Endothelial cell of umbilical vein (primary cell): ENCODE measurements at regions not wholly inside any gene's neighbourhood (a gene's known extent, or its start where the extent isn't known, plus 50 kb on each side); places are given as distances from the start of the nearest gene placed in this dataset.

ENCODE experiments used
- BruUV-seq: library from RNA; stranded (reverse); fragments of 400-500 nt; replicated peaks from 2 replicates; lab custom pipeline; 2021; lab: Mats Ljungman, UMichigan
- CTCF ChIA-PET: fragments of 300-600, 350-600 bp; sonication (Branson Sonifier 250); formaldehyde crosslinking; loops from one replicate; lab custom pipeline; 2021; ENCODE audit warnings: antibody characterized with exemption, inconsistent platforms; lab: Charles Lee
- POLR2A ChIA-PET: fragments of 300-600, 350-600 bp; sonication (Branson Sonifier 250); formaldehyde crosslinking; loops from one replicate; lab custom pipeline; 2021; ENCODE audit warnings: antibody characterized with exemption, inconsistent platforms; lab: Charles Lee
- DNase-seq: peaks from one replicate; pipeline ENCODE4 v3.0.0-alpha.2; 2011; ENCODE audit warnings: low read depth, low spot score
- FAIRE-seq: peaks from 2 replicates; lab custom pipeline; 2011; peaks lifted over from hg19 to GRCh38; lab: Jason Lieb, UNC
- H2AFZ ChIP-seq: 2 replicates; pipeline ENCODE4 v1.6.0; 2012; ENCODE audit warnings: low read depth, low read length, control low read depth, inconsistent platforms
- H3K27ac ChIP-seq: 2 replicates; pipeline ENCODE4 v1.5.1; 2011; ENCODE audit warnings: low read depth, mild to moderate bottlenecking, control low read depth, low read length, moderate library complexity; ENCODE audit not compliant: insufficient read depth
- H3K27me3 ChIP-seq, 2 experiments: 2 replicates each; pipeline versions ENCODE4 v1.6.0 to v1.6.1; 2011; ENCODE audit warnings: low read length in 2 of 2, mixed read lengths in 1 of 2; ENCODE audit not compliant: control insufficient read depth in 2 of 2, insufficient read depth in 2 of 2
- H3K36me3 ChIP-seq, 2 experiments: 2 replicates in 1 of 2; 3 replicates in 1 of 2; pipeline ENCODE4 v1.5.1; 2011; ENCODE audit warnings: low read length in 2 of 2, mild to moderate bottlenecking in 1 of 2, moderate library complexity in 1 of 2; ENCODE audit not compliant: control insufficient read depth in 2 of 2, insufficient read depth in 2 of 2; ENCODE audit errors: extremely low read depth in 1 of 2
- H3K4me1 ChIP-seq: 3 replicates; pipeline ENCODE4 v1.5.1; 2011; ENCODE audit warnings: mild to moderate bottlenecking, low read length; ENCODE audit not compliant: control insufficient read depth, insufficient read depth; ENCODE audit errors: extremely low read depth
- H3K4me2 ChIP-seq: 2 replicates; pipeline ENCODE4 v1.6.1; 2011; ENCODE audit warnings: low read length, control low read depth, mixed read lengths; ENCODE audit not compliant: insufficient read depth
- H3K4me3 ChIP-seq, 3 experiments: fragments of 200-600 bp in 1 of 3; sonication (generic), shearing (Covaris generic) in 1 of 3; replicated peaks in 1 of 3; 2 replicates each; pipeline ENCODE4 v1.5.1; 2011 to 2016; ENCODE audit warnings: control low read depth in 3 of 3, low read length in 3 of 3, mild to moderate bottlenecking in 2 of 3, inconsistent platforms in 1 of 3, low read depth in 1 of 3, moderate library complexity in 1 of 3; ENCODE audit not compliant: insufficient read depth in 1 of 3
- H3K79me2 ChIP-seq: 2 replicates; pipeline ENCODE4 v1.6.0; 2012; ENCODE audit warnings: low read length, inconsistent platforms; ENCODE audit not compliant: control insufficient read depth, insufficient read depth
- H3K9ac ChIP-seq: replicated peaks from 2 replicates; pipeline ENCODE3; 2011; ENCODE audit warnings: low read length, control low read depth; ENCODE audit not compliant: insufficient read depth; ENCODE audit errors: extremely low read depth
- H3K9me1 ChIP-seq: replicated peaks from 3 replicates; pipeline ENCODE4 v1.6.0; 2011; ENCODE audit warnings: mild to moderate bottlenecking, low read length; ENCODE audit not compliant: control insufficient read depth, insufficient read depth; ENCODE audit errors: extremely low read depth
- H3K9me3 ChIP-seq: replicated peaks from 2 replicates; pipeline ENCODE4 v1.5.1; 2012; ENCODE audit warnings: low read length, inconsistent platforms; ENCODE audit not compliant: control insufficient read depth, insufficient read depth
- H4K20me1 ChIP-seq: replicated peaks from 2 replicates; pipeline ENCODE3; 2011; ENCODE audit warnings: mild to moderate bottlenecking, low read length; ENCODE audit not compliant: control insufficient read depth, insufficient read depth; ENCODE audit errors: extremely low read depth
- CTCF ChIP-seq, 2 donors: IDR thresholded peaks; 1 replicate in 1 of 2; 2 replicates in 1 of 2; pipeline ENCODE4 v1.5.1; 2011; ENCODE audit warnings: low read length in 2 of 2, mild to moderate bottlenecking in 2 of 2, moderate library complexity in 2 of 2, control low read depth in 1 of 2, inconsistent platforms in 1 of 2, low read depth in 1 of 2; ENCODE audit not compliant: insufficient read depth in 1 of 2; ENCODE audit errors: extremely low read depth in 1 of 2
- EZH2 ChIP-seq: IDR thresholded peaks from 2 replicates; pipeline ENCODE4 v1.6.1; 2012; ENCODE audit warnings: borderline replicate concordance, low read depth, mild to moderate bottlenecking, moderate library complexity, low read length, inconsistent platforms; ENCODE audit not compliant: severe bottlenecking
- FOS ChIP-seq: IDR thresholded peaks from 2 replicates; pipeline ENCODE4 v1.6.1; 2011; ENCODE audit warnings: mild to moderate bottlenecking, low read length, moderate library complexity, borderline replicate concordance; ENCODE audit not compliant: insufficient read depth
- GATA2 ChIP-seq: IDR thresholded peaks from 2 replicates; pipeline ENCODE4 v1.7.0; 2011; ENCODE audit warnings: low read depth, mild to moderate bottlenecking, moderate library complexity, mixed read lengths, low read length; ENCODE audit not compliant: insufficient read length, insufficient read depth
- JUN ChIP-seq: IDR thresholded peaks from 2 replicates; pipeline ENCODE4 v1.6.1; 2011; ENCODE audit warnings: borderline replicate concordance, low read depth; ENCODE audit not compliant: insufficient read length, insufficient read depth
- MAX ChIP-seq: IDR thresholded peaks from 2 replicates; pipeline ENCODE4 v1.6.1; 2011; ENCODE audit not compliant: insufficient read depth, insufficient read length
- MYC ChIP-seq: IDR thresholded peaks from one replicate; pipeline ENCODE4 v1.6.1; 2011; ENCODE audit warnings: mild to moderate bottlenecking, low read depth, low read length
- POLR2A ChIP-seq: IDR thresholded peaks from 2 replicates; pipeline ENCODE4 v1.6.1; 2012; ENCODE audit warnings: low read depth, mild to moderate bottlenecking, control low read depth, low read length
- POLR2AphosphoS5 ChIP-seq: IDR thresholded peaks from 2 replicates; pipeline ENCODE4 v1.6.1; 2012; ENCODE audit warnings: low read depth, mild to moderate bottlenecking, control low read depth, low read length, moderate library complexity; ENCODE audit not compliant: insufficient read depth
- dilution Hi-C: fragments of 300-500 bp; cut with MboI; formaldehyde crosslinking; loops from one replicate; pipeline ENCODE4 v1.15.0; 2019; ENCODE audit warnings: low sequenced_read_pairs; ENCODE audit not compliant: extremely low pct_ligation_motif_present
- intact Hi-C: fragments of 100-400 bp; cut with micrococcal nuclease; formaldehyde crosslinking; loops from one replicate; pipeline ENCODE4 v1.10.0; 2022

DNA sequence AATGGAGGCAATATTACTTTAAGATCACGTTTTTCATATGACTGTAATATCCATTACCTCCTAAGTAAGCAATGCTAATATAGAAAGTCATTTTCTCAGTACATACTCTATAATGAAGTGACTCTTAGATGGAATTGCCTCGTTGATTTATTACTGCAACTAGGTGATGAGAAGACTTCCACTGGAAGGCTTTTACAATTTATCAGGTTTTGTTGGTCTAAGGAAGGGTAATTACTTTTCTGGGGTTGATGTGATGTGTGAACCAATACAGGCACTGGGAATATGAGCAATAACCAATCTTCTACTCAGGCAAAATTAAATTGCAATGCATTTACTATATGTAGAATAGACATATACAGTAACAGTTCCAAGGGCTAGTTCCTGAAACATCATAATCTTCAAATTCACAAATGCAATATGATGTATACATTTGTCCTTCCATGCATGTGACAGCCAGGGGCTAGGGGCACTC is 635.0 kb downstream of the QKI start:
- CTCF ChIA-PET, result no interaction called here

More for the DNA sequence above, 635.0 kb downstream of the QKI start:
- H3K9me3 ChIP-seq, result no peaks in the 10 kb centered on the region
- no peaks in the 10 kb centered on the region for H3K9me1 ChIP-seq
- FAIRE-seq (no peak), DNase-seq (no peak)
- no peak overlapping the region for H3K27ac ChIP-seq
- no peaks in the 10 kb centered on the region for H4K20me1 ChIP-seq
- H3K4me3 ChIP-seq, result no peak overlapping the region
- no peak overlapping the region for H3K4me2 ChIP-seq
- TF ChIP-seq FOS (no peak), CTCF (IDR thresholded peaks at IDR 0.05; ENCODE audit: extremely low read depth in 1 of 2, insufficient read depth in 1 of 2, low read depth in 1 of 2, low read length in 2 of 2) (no peak), EZH2 (no peak), MYC (no peak), MAX (no peak), JUN (no peak), POLR2AphosphoS5 (no peak), POLR2A (no peak), GATA2 (no peak)
- intact Hi-C loops, result no loop called here
- H3K9ac ChIP-seq, result no peak overlapping the region
- no peaks in the 10 kb centered on the region for H3K27me3 ChIP-seq
- dilution Hi-C loops, result no loop called here
- no peaks in the 10 kb centered on the region for H3K4me1 ChIP-seq
- no peak overlapping the region for H2AFZ ChIP-seq
- POLR2A ChIA-PET, result no interaction called here
- H3K79me2 ChIP-seq, result no peaks in the 10 kb centered on the region
- BruUV-seq, result no TSS peak
- no peaks in the 10 kb centered on the region for H3K36me3 ChIP-seq
